HCEC 1CT (cell line): ENCODE measurements at regions not wholly inside any gene's neighbourhood (a gene's known extent, or its start where the extent isn't known, plus 50 kb on each side); places are given as distances from the start of the nearest gene placed in this dataset.

Experiments
- DNase-seq: peaks from one replicate; pipeline ENCODE4 v3.0.0-alpha.2; 2017

DNA sequence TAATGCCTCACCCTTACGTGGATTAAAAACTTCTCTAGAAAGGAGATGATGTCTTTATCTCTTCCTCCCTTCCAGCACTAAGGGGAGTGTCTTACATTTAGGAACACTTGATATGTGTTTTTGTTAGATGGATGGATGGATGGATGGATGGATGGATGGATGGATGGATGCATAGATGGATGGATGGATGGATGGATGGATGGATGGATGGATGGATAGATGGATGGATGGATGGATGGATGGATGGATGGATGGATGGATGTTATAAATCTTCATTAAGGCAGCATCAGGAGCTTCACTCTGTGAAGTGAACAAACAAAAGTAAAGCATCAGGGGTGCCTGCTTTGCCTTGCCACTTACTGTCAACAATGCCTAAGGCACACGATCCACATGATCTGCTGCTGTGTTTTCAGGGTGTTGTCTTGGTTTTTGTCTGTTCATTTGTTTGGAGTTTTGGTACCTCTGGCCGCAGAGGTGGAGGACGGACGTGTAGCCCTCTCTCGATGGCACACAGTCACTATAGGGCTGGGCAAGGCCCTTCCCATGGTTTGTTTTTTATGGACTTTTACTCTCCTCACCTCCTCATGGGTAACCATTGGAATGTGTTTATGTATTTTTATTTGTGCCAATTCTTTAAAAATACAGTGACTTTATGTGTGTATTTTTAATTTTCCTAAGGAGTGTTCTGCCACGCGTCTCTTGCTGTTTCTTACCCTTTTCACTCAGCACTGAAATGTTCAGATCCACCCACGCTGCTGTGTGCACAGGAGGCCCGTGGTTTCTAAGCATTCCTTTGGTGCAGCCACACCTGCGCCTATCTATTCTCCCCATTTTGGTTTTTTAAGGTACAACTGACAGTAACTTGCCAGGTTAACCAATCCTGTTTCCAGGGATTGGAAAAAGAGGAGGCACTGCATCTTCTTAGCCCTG lies 91.8 kb upstream of the ENPP6 start:
- no peak for DNase-seq

DNA sequence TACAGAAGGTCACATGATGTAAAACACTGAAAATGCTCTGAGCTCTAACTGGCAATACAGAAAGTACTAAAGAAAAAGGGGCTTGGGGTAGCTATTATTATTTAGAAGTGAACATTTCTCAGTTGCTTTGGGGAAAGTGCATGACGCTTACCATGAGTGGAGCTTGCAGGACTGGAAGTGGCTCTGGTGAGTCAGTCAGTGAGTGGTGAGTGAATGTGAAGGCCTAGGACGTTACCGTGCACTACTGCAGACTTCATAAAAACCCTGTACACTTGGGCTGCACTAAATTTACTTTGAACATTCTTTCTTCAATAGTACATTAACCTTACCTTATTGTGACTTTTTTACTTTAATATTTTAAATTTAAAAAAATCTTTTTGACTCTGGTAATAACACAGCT lies 89.3 kb upstream of the ENPP6 start:
- DNase-seq = no peak

DNA sequence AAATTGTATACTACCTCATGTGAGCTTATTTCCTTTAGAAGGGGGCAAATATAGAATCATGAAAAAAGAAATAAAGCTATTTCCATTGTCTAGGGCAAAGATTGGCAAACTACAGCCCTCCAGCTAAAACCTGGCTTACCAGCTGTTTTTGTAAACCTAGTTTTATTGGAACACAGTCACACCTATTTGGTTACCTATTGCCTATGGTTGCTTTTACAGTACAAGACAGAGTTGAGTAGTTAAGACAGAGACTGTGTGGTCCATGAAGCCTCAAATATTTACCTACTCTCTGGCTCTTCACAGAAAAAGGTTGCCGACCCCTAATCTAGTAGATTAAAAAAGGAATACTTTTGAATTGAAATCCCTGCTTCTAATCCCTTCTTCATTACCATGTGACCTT lies 88.8 kb upstream of the ENPP6 start:
- DNase-seq = no peak

DNA sequence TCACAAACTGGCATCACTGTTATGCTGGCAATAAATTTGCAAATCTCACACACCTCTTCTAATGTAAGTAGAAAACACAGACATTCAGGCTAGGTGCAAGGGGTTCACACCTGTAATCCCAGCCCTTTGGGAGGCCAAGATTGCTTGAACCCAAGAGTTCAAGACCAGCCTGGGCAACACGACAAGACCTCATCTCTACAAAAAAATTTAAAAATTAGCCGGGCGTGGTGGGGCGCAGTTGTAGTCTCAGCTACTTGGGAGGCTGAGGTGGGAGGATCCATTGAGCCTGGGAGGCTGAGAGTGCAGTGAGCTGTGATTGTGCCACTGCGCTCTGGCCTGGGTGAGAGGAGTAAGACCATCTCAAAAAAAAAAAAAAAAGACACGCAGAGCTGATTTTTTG lies 83.1 kb upstream of the ENPP6 start:
- DNase-seq = no peak

DNA sequence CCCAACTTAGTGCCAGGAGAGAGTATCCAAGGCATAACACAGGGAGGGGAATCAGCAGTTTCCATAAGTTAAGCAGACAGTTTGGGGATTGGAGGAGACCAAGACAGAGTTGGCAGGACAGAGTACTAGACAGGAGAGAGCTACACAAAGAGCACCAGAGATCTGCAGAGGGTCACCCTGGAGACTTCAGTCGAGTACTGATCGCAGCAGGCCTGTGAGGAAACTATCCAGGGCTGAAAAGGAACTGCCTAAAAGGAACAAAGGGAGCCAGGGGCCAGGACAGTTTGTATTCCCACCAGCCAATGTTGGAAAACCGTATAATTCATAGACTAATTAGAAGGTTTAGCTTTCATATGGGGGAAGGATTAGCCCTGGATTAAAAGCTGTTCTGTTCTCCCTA lies 80.6 kb upstream of the ENPP6 start:
- DNase-seq = no peak

DNA sequence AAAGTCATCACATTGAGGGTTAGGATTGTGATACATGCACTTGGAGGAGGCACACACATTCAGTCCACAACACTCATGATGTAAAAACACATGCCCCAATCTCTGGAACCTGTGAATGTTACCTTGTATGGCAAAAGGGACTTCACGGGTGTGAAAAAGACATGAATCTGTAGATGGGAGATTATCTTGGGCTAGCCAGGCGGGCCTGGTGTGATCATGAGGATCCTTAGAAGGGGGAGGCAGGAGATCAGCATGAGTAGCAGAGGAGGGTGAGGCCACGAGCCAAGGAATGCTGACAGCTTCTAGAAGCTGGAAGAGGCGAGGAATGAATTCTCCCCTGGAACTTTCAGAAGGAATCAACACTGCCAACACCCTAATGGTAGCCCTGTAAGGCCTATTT lies 77.5 kb upstream of the ENPP6 start:
- no peak for DNase-seq

DNA sequence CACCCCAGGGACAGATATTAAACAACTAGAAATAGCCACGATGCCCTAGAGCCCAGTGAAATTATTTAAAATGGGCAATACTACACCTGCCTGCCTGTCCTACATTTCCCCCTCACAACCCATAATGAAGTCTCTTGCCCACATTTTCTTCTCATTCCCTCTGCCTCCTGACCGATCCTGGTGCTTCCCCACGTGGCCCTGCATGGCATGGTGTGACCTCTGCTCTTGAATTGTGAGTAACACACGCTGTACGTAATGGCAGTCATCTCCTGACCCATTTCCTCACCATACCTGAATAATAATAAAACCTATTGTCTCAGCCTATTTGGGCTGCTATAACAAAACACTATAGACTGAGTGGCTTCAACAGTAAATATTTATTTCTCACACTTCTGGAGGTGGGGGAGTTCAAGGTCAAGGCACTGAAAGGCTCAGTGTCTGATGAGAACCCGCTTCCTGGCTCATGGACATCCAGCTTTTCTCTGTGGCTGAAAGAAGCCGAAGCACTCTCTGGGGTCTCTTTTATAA lies 77.0 kb upstream of the ENPP6 start:
- no peak for DNase-seq

GRCh38 chr4:184293552-184293951 lies 75.9 kb upstream of the ENPP6 start:
- DNase-seq = no peak

DNA sequence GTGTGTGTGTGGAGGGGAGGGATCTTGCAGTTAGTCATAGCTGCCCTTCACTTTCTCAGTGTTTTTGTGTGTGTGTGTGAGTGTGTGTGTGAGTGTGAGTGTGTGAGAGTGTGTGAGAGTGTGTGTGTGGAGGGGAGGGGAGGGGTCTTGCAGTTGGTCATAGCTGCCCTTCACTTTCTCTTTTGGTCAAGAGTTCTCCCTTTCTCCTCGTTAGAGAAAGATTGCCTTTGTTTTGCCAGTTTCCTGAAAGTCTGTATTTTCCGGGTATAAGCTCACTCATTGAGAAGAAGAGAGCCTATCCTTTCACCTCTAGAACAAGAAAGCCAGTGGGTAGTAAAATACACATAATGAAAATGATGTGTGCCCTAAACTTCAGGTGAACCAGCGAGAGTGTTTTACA lies 75.2 kb upstream of the ENPP6 start:
- no peak for DNase-seq

DNA sequence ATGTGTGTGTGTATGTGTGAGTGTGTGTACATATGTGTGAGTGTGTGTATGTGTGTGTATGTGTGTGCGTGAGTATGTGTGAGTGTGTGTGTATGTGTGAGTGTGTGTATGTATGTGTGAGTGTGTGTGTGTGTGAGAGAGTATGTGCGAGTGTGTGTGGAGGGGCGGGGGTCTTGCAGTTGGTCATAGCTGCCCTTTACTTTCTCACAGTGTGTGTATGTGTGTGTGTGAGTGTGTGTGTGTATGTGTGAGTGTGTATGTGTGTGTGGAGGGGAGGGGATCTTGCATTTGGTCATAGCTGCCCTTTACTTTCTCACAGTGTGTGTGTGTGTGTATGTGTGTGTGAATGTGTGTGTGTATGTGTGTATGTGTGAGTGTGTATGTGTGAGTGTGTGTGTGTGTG lies 74.8 kb upstream of the ENPP6 start:
- DNase-seq = no peak

GRCh38 chr4:184289179-184289535 lies 71.5 kb upstream of the ENPP6 start:
- DNase-seq = no peak

DNA sequence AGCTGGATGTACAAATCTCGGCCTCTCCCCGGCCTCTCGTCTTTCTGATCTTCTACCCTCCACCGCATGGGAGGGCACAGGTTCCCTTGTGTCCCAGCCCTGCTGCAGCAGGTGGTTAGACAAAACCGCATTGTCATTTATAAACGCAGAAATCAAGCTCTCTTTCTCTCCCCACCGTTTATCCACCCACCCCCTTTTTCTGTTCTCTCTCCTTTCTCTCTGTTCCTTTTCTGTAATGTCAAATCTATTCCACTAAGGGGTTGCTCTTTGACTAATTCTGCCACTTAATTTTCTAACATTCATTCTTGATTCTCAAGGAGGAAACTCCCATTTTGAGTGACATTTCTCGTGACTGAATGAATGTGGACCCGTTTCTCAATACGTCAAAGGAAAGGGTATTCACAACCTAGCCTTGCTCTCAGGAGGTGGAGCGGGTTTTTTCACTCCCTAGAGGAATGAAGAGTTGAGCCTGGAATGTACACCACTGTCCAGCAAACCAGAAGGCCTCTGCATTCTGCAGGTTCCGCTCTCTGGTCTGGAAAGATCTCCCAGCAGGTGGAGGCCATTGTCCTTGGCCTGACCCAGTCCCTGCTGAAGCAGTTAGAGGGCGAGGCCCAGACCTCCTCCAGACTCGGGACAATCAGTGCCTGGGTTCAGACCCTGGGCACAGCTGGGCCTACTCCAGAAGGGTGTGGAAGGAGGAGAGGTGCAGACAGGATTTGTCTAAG lies 70.9 kb upstream of the ENPP6 start:
- DNase-seq = no peak

GRCh38 chr4:184287697-184288255 lies 70.1 kb upstream of the ENPP6 start:
- no peak for DNase-seq

GRCh38 chr4:184286358-184286757 lies 68.7 kb upstream of the ENPP6 start:
- DNase-seq = no peak

GRCh38 chr4:184284742-184285141 lies 67.1 kb upstream of the ENPP6 start:
- DNase-seq = no peak

GRCh38 chr4:184284336-184284690 lies 66.6 kb upstream of the ENPP6 start:
- DNase-seq = no peak

GRCh38 chr4:184283659-184284335 lies 66.1 kb upstream of the ENPP6 start:
- no peak for DNase-seq

- no peak for DNase-seq
Observed at GRCh38 chr4:184282895-184283654, 65.4 kb upstream of the ENPP6 start.

DNA sequence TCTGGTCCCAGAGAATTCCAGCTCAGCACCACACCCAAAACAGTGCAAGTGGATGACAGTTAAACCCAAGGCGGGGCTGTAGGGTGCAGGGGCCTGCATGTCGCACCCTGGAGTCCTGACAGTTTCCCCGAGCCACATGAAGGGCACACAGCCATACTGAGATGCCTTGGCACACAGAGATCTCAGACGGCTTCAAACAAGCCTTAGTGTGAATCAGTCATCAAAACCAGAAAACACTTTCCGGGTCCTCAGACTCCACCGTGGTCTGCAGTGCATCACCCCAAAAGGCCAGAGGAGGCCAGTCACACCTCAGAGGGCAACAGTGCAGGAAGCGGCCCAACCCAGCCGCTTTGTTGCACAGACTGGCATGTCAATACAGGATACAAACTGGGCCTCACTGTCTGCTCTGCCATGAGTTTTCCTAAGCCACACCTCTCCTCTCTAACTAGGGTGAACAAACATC lies 64.6 kb upstream of the ENPP6 start:
- no peak for DNase-seq

- no peak for DNase-seq
Observed at GRCh38 chr4:184281231-184282139, 63.8 kb upstream of the ENPP6 start.

DNA sequence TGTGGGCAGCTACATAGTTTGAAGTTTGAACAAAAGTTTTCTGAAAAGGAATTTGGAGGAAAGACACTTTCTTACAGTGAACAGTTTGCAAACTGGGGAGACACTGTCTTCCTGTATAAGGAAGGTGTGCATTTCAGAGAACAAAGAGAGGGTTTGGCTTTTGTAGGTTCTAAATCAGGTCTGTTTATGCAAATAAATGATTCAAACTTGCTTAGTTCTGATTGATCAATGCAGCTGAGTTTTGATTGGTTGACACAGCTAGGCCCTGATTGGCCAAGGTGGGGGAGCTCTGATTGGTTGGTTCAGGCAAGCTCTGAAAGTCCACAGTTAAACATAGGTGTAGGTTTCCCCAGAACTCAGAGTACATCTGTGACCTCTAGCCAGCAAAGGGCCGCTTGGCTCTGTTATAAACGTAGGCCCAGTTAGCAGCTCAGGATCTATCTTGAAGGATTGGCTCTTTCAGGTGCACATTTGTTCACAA lies 63.0 kb upstream of the ENPP6 start:
- DNase-seq = no peak
